H1 (cell line): ENCODE measurements at regions not wholly inside any gene's neighbourhood (a gene's known extent, or its start where the extent isn't known, plus 50 kb on each side); places are given as distances from the start of the nearest gene placed in this dataset.

Source experiments
- CTCF ChIA-PET: fragments of 300-600 bp; sonication (Branson Sonifier 250); formaldehyde crosslinking; loops from one replicate; lab custom pipeline; 2021; ENCODE audit not compliant: partially characterized antibody; lab: Charles Lee
- POLR2A ChIA-PET: fragments of 300-600 bp; sonication (Branson Sonifier 250); formaldehyde crosslinking; loops from one replicate; lab custom pipeline; 2021; ENCODE audit warnings: inconsistent platforms; ENCODE audit not compliant: partially characterized antibody; lab: Charles Lee
- DNase-seq, 2 experiments: peaks; one replicate each; pipeline versions ENCODE4 v3.0.0 to v3.0.0-alpha.2; 2010 to 2022; ENCODE audit warnings: low spot score in 2 of 2, low read depth in 1 of 2, mixed read lengths in 1 of 2
- FAIRE-seq: peaks from 2 replicates; lab custom pipeline; 2011; peaks lifted over from hg19 to GRCh38; lab: Jason Lieb, UNC
- H2AFZ ChIP-seq: 2 replicates; pipeline ENCODE4 v1.8.1; 2012; ENCODE audit warnings: low read length, inconsistent platforms
- H2AK5ac ChIP-seq: 2 replicates; pipeline ENCODE4 v1.6.1; 2013; ENCODE audit warnings: low read depth, low read length
- H2BK120ac ChIP-seq: replicated peaks from 2 replicates; pipeline ENCODE3; 2013; ENCODE audit warnings: low read depth, low read length, inconsistent platforms
- H2BK12ac ChIP-seq: 2 replicates; pipeline ENCODE4 v1.6.1; 2013; ENCODE audit warnings: low read depth, low read length
- H2BK15ac ChIP-seq: 2 replicates; pipeline ENCODE4 v1.6.1; 2013; ENCODE audit warnings: low read length
- H2BK20ac ChIP-seq: 2 replicates; pipeline ENCODE4 v1.6.1; 2013; ENCODE audit warnings: low read length
- H2BK5ac ChIP-seq: 2 replicates; pipeline ENCODE4 v1.6.1; 2013; ENCODE audit warnings: low read depth, low read length
- H3K14ac ChIP-seq: 2 replicates; pipeline ENCODE4 v1.6.1; 2013; ENCODE audit warnings: inconsistent platforms; ENCODE audit not compliant: insufficient read length
- H3K18ac ChIP-seq: 2 replicates; pipeline ENCODE4 v1.6.1; 2013; ENCODE audit warnings: low read length; ENCODE audit errors: extremely low read depth
- H3K23ac ChIP-seq: 2 replicates; pipeline ENCODE4 v1.6.1; 2013; ENCODE audit warnings: inconsistent platforms; ENCODE audit not compliant: insufficient read length
- H3K23me2 ChIP-seq: 2 replicates; pipeline ENCODE4 v1.6.1; 2013; ENCODE audit warnings: low read depth, low read length
- H3K27ac ChIP-seq: 2 replicates; pipeline ENCODE4 v1.6.1; 2011; ENCODE audit warnings: low read depth, low read length, inconsistent platforms
- H3K27me3 ChIP-seq, 4 experiments: replicated peaks in 1 of 4; 1 replicate in 1 of 4; 2 replicates in 3 of 4; pipeline versions ENCODE4 v1.6.1 to v1.8.1; 2011 to 2013; ENCODE audit warnings: low read length in 3 of 4, mild to moderate bottlenecking in 3 of 4, inconsistent platforms in 2 of 4, mixed read lengths in 2 of 4, moderate library complexity in 1 of 4; ENCODE audit not compliant: control insufficient read depth in 3 of 4, insufficient read depth in 3 of 4; ENCODE audit errors: extremely low read depth in 1 of 4
- H3K36me3 ChIP-seq, 4 experiments: 2 replicates each; pipeline versions ENCODE4 v1.6.1 to v1.8.1; 2011 to 2013; ENCODE audit warnings: mild to moderate bottlenecking in 4 of 4, low read length in 3 of 4, moderate library complexity in 2 of 4, control low read depth in 1 of 4, inconsistent platforms in 1 of 4; ENCODE audit not compliant: insufficient read depth in 4 of 4, control insufficient read depth in 2 of 4
- H3K4ac ChIP-seq: replicated peaks from 2 replicates; pipeline ENCODE3; 2013; ENCODE audit warnings: low read length, low read depth, mixed read lengths, inconsistent platforms; ENCODE audit not compliant: insufficient read length
- H3K4me1 ChIP-seq, 4 experiments: replicated peaks in 1 of 4; 1 replicate in 1 of 4; 2 replicates in 3 of 4; pipeline versions ENCODE4 v1.6.1 to v1.8.1; 2011 to 2013; ENCODE audit warnings: low read length in 3 of 4, inconsistent platforms in 2 of 4, mixed read lengths in 1 of 4; ENCODE audit not compliant: insufficient read depth in 4 of 4, control insufficient read depth in 3 of 4
- H3K4me2 ChIP-seq, 2 experiments: 2 replicates each; pipeline versions ENCODE4 v1.6.1 to v1.8.1; 2011 to 2013; ENCODE audit warnings: low read depth in 2 of 2, low read length in 2 of 2, control low read depth in 1 of 2, inconsistent platforms in 1 of 2, mild to moderate bottlenecking in 1 of 2; ENCODE audit not compliant: insufficient read depth in 1 of 2
- H3K4me3 ChIP-seq, 4 experiments: fragments of 200-600, 300-600 bp in 1 of 4; sonication (generic), shearing (Covaris generic), sonication (Bioruptor Twin) in 1 of 4; 2 replicates each; pipeline versions ENCODE4 v1.5.1 to v1.8.1; 2011 to 2016; ENCODE audit warnings: low read length in 4 of 4, low read depth in 3 of 4, control low read depth in 2 of 4, inconsistent platforms in 2 of 4, mild to moderate bottlenecking in 2 of 4, mixed read lengths in 1 of 4, moderate library complexity in 1 of 4; ENCODE audit not compliant: insufficient read depth in 2 of 4; ENCODE audit errors: extremely low read depth in 1 of 4
- H3K56ac ChIP-seq: replicated peaks from 2 replicates; pipeline ENCODE3; 2013; ENCODE audit warnings: low read depth, mild to moderate bottlenecking, mixed read lengths, low read length, inconsistent platforms; ENCODE audit not compliant: insufficient read length
- H3K79me1 ChIP-seq: 2 replicates; pipeline ENCODE4 v1.6.1; 2013; ENCODE audit warnings: low read depth, low read length, control low read depth
- H3K79me2 ChIP-seq, 2 experiments: 2 replicates each; pipeline versions ENCODE4 v1.6.1 to v1.8.1; 2012 to 2013; ENCODE audit warnings: low read length in 2 of 2, mild to moderate bottlenecking in 2 of 2, inconsistent platforms in 1 of 2; ENCODE audit not compliant: insufficient read depth in 2 of 2, control insufficient read depth in 1 of 2
- H3K9ac ChIP-seq, 4 experiments: replicated peaks in 1 of 4; 1 replicate in 1 of 4; 2 replicates in 3 of 4; pipeline versions ENCODE4 v1.6.1 to v1.8.1; 2011 to 2013; ENCODE audit warnings: low read depth in 3 of 4, low read length in 3 of 4, control low read depth in 2 of 4, mild to moderate bottlenecking in 2 of 4, moderate library complexity in 2 of 4, inconsistent platforms in 1 of 4; ENCODE audit errors: extremely low read depth in 1 of 4
- H3K9me3 ChIP-seq, 2 experiments: 2 replicates each; pipeline versions ENCODE4 v1.6.1 to v1.8.1; 2012 to 2013; ENCODE audit warnings: mild to moderate bottlenecking in 2 of 2, moderate library complexity in 2 of 2, control low read depth in 1 of 2, inconsistent platforms in 1 of 2, low read depth in 1 of 2, low read length in 1 of 2, mixed read lengths in 1 of 2; ENCODE audit not compliant: insufficient read depth in 2 of 2
- H4K20me1 ChIP-seq, 2 experiments: replicated peaks in 1 of 2; 2 replicates each; pipeline versions ENCODE3 to v1.8.1; 2011 to 2013; ENCODE audit warnings: inconsistent platforms in 2 of 2, low read length in 2 of 2, mild to moderate bottlenecking in 1 of 2; ENCODE audit not compliant: insufficient read depth in 2 of 2, control insufficient read depth in 1 of 2
- H4K5ac ChIP-seq: 2 replicates; pipeline ENCODE4 v1.6.1; 2013; ENCODE audit warnings: low read length, low read depth, mixed read lengths, inconsistent platforms; ENCODE audit not compliant: insufficient read length
- H4K8ac ChIP-seq: 2 replicates; pipeline ENCODE4 v1.8.0; 2013; ENCODE audit warnings: mild to moderate bottlenecking, moderate library complexity, low read length, inconsistent platforms; ENCODE audit not compliant: insufficient read depth; ENCODE audit errors: extremely low read depth
- H4K91ac ChIP-seq: replicated peaks from 2 replicates; pipeline ENCODE3; 2013; ENCODE audit warnings: low read length, mixed read lengths, inconsistent platforms; ENCODE audit not compliant: insufficient read length
- ASH2L ChIP-seq: fragments of 200-600, 300-600 bp; sonication (generic); IDR thresholded peaks from one replicate; pipeline ENCODE4 v1.7.1; 2017; ENCODE audit warnings: low read length
- ATF3 ChIP-seq: IDR thresholded peaks from 2 replicates; pipeline ENCODE4 v1.6.1; 2011; ENCODE audit warnings: low read depth, mild to moderate bottlenecking, low read length; ENCODE audit not compliant: insufficient read depth
- BCL11A ChIP-seq, 2 experiments: IDR thresholded peaks; one replicate each; pipeline ENCODE4 v1.6.1; 2011; ENCODE audit warnings: low read depth in 2 of 2, low read length in 2 of 2, mild to moderate bottlenecking in 2 of 2
- BRCA1 ChIP-seq: IDR thresholded peaks from 2 replicates; pipeline ENCODE4 v1.6.1; 2012; ENCODE audit warnings: low read depth, low read length, improper control_type of control experiment
- CHD1 ChIP-seq: IDR thresholded peaks from 2 replicates; pipeline ENCODE4 v1.6.1; 2012; ENCODE audit warnings: low read depth, low read length, improper control_type of control experiment
- EGR1 ChIP-seq: IDR thresholded peaks from 2 replicates; pipeline ENCODE4 v1.6.1; 2011; ENCODE audit warnings: low read depth, low read length, borderline replicate concordance
- EP300 ChIP-seq, 2 experiments: IDR thresholded peaks; 1 replicate in 1 of 2; 2 replicates in 1 of 2; pipeline ENCODE4 v1.6.1; 2011 to 2012; ENCODE audit warnings: low read depth in 2 of 2, low read length in 2 of 2, mild to moderate bottlenecking in 2 of 2, borderline replicate concordance in 1 of 2, inconsistent platforms in 1 of 2, moderate library complexity in 1 of 2
- EZH2 ChIP-seq: fragments of 200-600 bp; sonication (generic); IDR thresholded peaks from 2 replicates; pipeline ENCODE4 v1.7.1; 2012; ENCODE audit warnings: low read depth, mild to moderate bottlenecking, moderate library complexity, low read length, inconsistent platforms; ENCODE audit not compliant: severe bottlenecking
- RNF2 ChIP-seq: fragments of 200-900, 300-1000 bp; sonication (generic); IDR thresholded peaks from 2 replicates; pipeline ENCODE4 v1.7.1; 2016; ENCODE audit warnings: borderline replicate concordance, low read depth, mild to moderate bottlenecking, antibody characterized with exemption, low read length; ENCODE audit not compliant: poor library complexity, severe bottlenecking; ENCODE audit errors: missing control alignments
- SP4 ChIP-seq: IDR thresholded peaks from 2 replicates; pipeline ENCODE4 v1.6.1; 2012; ENCODE audit warnings: low read length, inconsistent platforms
- SUZ12 ChIP-seq: fragments of 200-600 bp; sonication (generic); IDR thresholded peaks from 2 replicates; pipeline ENCODE4 v1.6.1; 2012; ENCODE audit warnings: mild to moderate bottlenecking, inconsistent platforms, low read length, moderate library complexity, mixed read lengths
- TAF1 ChIP-seq: IDR thresholded peaks from 2 replicates; pipeline ENCODE4 v1.6.1; 2011; ENCODE audit warnings: mild to moderate bottlenecking, low read depth, low read length
- WGBS, 2 experiments: shearing (Covaris generic) in 1 of 2; methylation state at CpG; one replicate each; pipeline versions ENCODE4 v1.1.6 to v1.1.7; 2013 to 2015; ENCODE audit warnings: low lambda C conversion rate in 2 of 2, mixed read lengths in 2 of 2, inconsistent platforms in 1 of 2, low coverage in 1 of 2, missing lambda C conversion rate in 1 of 2; ENCODE audit not compliant: insufficient replicate concordance in 2 of 2, insufficient coverage in 1 of 2, insufficient read length in 1 of 2; ENCODE audit errors: extremely low coverage in 1 of 2, missing lambda C conversion rate in 1 of 2; 5-methylcytosine and 5-hydroxymethylcytosine counted together

- H2AK5ac ChIP-seq, result no peak overlapping the region
- H3K4me3 ChIP-seq, result no peak overlapping the region
- H3K18ac ChIP-seq, result no peak overlapping the region
- H3K79me2 ChIP-seq, result no peaks in the 10 kb centered on the region
- WGBS, 2 experiments, result 79% methylated on average over 8 of the region's 8 CpGs; no CpG with 5 or more reads in 1 of the 2 experiments
- no peak for DNase-seq
- H3K79me1 ChIP-seq, result no peaks in the 10 kb centered on the region
- no peak overlapping the region for H3K56ac ChIP-seq
- ChIA-PET CTCF (no interaction called here), POLR2A (no interaction called here)
- no peaks in the 10 kb centered on the region for H3K23me2 ChIP-seq
- H3K9ac ChIP-seq, result no peak overlapping the region
- H2AFZ ChIP-seq, result no peak overlapping the region
- H3K27me3 ChIP-seq, result no peaks in the 10 kb centered on the region
- no peak overlapping the region for H2BK12ac ChIP-seq
- no peak overlapping the region for H4K91ac ChIP-seq
- H4K5ac ChIP-seq, result no peak overlapping the region
- H3K14ac ChIP-seq, result no peak overlapping the region
- H2BK15ac ChIP-seq, result no peak overlapping the region
- no peaks in the 10 kb centered on the region for H3K9me3 ChIP-seq
- H3K4ac ChIP-seq, result no peak overlapping the region
- H2BK120ac ChIP-seq, result no peak overlapping the region
- no peak overlapping the region for H4K8ac ChIP-seq
- FAIRE-seq, result no peak
- no peak overlapping the region for H2BK5ac ChIP-seq
- H3K4me2 ChIP-seq, result no peak overlapping the region
- no peak overlapping the region for H2BK20ac ChIP-seq
- no peak overlapping the region for H3K27ac ChIP-seq
- H3K36me3 ChIP-seq, result no peaks in the 10 kb centered on the region
- peaks cover 0 to 3% (median 1%) of the 10 kb centered on the region in 4 experiments; a peak in 3 of 7 replicates for H3K4me1 ChIP-seq
- no peaks in the 10 kb centered on the region for H4K20me1 ChIP-seq
- no peak overlapping the region for H3K23ac ChIP-seq
- TF ChIP-seq SP4 (no peak), RNF2 (no peak), BCL11A (IDR thresholded peaks at IDR 0.05; ENCODE audit: low read depth in 2 of 2, low read length in 2 of 2) (no peak), SUZ12 (no peak), EZH2 (no peak), ATF3 (no peak), BRCA1 (no peak), TAF1 (no peak), CHD1 (no peak), ASH2L (no peak), EGR1 (no peak), EP300 (IDR thresholded peaks at IDR 0.05; ENCODE audit: borderline replicate concordance in 1 of 2, low read depth in 2 of 2, low read length in 2 of 2) (no peak)
Observed at GRCh38 chr10:130804778-130805634, 506.5 kb downstream of the TCERG1L start.
